ENCODE measurements at regions not wholly inside any gene's neighbourhood (a gene's known extent, or its start where the extent isn't known, plus 50 kb on each side); places are given as distances from the start of the nearest gene placed in this dataset.
"Not testable (repeated sequence)": the region's sequence is repeated elsewhere in the genome, so short reads cannot be mapped to it uniquely, and the experiment has no call there.

DNA sequence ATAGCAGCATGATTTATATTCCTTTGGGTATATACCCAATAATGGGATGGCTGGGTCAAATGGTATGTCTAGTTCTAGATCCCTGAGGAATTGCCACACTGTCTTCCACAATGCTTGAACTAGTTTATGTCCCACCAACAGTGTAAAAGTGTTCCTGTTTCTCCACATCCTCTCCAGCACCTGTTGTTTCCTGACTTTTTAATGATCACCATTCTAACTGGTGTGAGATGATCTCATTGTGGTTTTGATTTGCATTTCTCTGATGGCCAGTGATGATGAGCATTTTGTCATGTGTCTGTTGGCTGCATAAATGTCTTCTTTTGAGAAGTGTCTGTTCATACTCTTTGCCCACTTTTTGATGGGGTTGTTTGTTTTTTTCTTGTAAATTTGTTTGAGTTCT lies 54.0 kb upstream of the GPR89A start:
- not testable (repeated sequence) for FAIRE-seq; H3K36me3 ChIP-seq (ENCODE audit: control insufficient read depth, insufficient read depth, low read length); H3K4me3 ChIP-seq (ENCODE audit: low read depth, low read length); H3K27me3 ChIP-seq (ENCODE audit: control insufficient read depth, insufficient read depth, low read length); DNase-seq (ENCODE audit: low read depth)

DNA sequence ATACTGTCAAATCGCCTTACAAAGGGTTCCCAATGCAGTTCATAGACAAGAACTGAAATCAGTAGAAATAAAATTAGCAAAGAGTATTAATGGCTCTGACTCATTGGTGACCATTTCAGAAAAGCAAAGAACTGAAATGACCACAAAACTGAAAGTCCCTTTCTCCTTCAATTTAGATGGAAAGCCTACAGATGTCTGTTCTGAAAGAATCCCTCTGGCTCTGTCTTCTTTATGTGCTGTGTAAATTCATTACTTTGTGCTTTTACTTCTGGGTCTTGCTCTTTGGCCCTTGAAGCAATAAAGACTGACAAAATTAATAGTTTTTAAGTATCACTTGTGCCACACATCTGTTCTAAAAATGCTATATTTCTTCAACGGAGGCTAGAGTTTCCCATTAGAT lies 62.7 kb upstream of the GPR89A start:
- H3K36me3 ChIP-seq (ENCODE audit: control insufficient read depth, insufficient read depth, low read length) = no peaks in the 10 kb centered on the region
- TF ChIP-seq, protein P1, sequence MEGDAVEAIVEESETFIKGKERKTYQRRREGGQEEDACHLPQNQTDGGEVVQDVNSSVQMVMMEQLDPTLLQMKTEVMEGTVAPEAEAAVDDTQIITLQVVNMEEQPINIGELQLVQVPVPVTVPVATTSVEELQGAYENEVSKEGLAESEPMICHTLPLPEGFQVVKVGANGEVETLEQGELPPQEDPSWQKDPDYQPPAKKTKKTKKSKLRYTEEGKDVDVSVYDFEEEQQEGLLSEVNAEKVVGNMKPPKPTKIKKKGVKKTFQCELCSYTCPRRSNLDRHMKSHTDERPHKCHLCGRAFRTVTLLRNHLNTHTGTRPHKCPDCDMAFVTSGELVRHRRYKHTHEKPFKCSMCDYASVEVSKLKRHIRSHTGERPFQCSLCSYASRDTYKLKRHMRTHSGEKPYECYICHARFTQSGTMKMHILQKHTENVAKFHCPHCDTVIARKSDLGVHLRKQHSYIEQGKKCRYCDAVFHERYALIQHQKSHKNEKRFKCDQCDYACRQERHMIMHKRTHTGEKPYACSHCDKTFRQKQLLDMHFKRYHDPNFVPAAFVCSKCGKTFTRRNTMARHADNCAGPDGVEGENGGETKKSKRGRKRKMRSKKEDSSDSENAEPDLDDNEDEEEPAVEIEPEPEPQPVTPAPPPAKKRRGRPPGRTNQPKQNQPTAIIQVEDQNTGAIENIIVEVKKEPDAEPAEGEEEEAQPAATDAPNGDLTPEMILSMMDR (IDR thresholded peaks at IDR 0.05; ENCODE audit: insufficient read depth, low read length, severe bottlenecking) = no peak
- no peaks in the 10 kb centered on the region for H3K27me3 ChIP-seq (ENCODE audit: control insufficient read depth, insufficient read depth, low read length)
- H3K4me3 ChIP-seq (ENCODE audit: low read depth, low read length) = no peak overlapping the region
- no peak for FAIRE-seq
- DNase-seq (ENCODE audit: low read depth) = no peak

DNA sequence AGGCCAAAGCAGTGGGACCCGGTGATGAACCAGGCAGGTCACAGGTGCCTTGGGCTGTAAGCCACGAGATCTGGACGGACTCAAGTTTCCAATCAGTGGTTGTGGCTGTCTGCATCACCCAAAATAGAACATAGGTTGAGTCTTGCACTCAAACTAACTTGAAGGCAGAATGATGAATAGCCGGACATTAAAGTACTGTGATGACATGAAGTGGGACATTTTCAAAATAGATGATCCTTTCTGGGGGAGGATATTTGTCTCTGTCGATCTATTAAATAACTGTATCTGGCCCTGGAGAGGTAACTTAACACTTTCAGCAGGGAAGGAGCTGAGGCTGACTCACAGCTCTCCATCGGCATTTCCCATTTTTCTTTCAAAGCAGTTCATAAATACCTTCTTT lies 66.1 kb upstream of the GPR89A start:
- not testable (repeated sequence) for H3K4me3 ChIP-seq (ENCODE audit: low read depth, low read length); DNase-seq (ENCODE audit: low read depth); H3K27me3 ChIP-seq (ENCODE audit: control insufficient read depth, insufficient read depth, low read length); FAIRE-seq; H3K36me3 ChIP-seq (ENCODE audit: control insufficient read depth, insufficient read depth, low read length)

DNA sequence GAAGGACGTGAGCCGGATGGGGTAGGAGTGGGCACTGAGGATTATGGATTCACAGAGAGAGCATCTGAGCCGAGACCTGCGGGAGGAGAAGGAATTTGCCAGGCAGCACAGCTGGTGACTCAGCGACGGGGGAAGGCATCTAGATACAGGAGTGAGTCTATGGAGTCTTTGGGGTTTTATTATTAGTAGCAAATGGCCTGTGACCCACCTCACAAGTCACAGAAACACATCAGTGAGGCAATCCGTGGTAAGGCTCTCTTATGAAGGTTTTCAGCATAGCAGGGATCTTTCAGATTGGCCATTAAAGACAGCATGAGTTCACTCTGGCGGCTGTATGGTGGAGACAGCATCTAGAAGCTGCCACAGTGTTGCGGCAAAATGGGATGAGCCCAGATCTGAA lies 66.5 kb upstream of the GPR89A start:
- FAIRE-seq; H3K36me3 ChIP-seq (ENCODE audit: control insufficient read depth, insufficient read depth, low read length); H3K4me3 ChIP-seq (ENCODE audit: low read depth, low read length); H3K27me3 ChIP-seq (ENCODE audit: control insufficient read depth, insufficient read depth, low read length); DNase-seq (ENCODE audit: low read depth): not testable (repeated sequence)

DNA sequence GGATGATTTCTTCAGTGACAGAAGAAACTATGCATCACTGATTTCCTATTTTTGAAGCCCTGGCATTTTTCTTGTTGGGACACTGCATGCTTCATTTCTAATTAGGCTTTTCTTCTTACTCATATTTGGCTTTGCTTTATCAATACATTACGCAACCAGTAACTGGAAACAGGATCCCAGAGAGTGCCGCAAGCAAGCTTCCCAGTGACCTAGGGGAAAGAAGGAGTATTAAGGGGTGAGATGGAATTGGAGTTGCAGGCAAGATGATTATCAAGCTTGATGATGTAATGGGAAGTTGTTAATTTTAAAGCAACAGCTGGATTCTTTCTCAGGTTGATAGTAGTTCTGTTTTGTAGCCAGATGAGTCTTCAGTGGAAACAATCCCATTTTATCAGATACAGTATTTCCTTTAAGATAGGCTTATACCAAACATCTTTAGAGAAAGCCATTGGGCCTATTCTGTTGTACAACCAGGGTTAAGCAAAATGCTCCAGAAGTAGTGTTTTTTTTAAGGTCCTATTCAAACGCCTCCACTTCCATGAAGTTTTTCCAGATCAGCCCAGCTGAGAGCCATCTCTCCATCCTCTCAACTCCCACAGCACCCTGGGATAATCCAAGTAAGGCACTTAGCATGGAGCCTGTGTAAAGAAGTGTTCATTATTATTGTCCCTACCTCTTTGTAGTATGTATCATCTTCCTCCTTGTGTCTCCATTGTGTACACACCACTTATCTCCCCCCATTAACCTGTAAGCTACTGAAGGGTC lies 69.5 kb upstream of the GPR89A start:
- H3K4me3 ChIP-seq (ENCODE audit: low read depth, low read length); FAIRE-seq; H3K27me3 ChIP-seq (ENCODE audit: control insufficient read depth, insufficient read depth, low read length); H3K36me3 ChIP-seq (ENCODE audit: control insufficient read depth, insufficient read depth, low read length); DNase-seq (ENCODE audit: low read depth): not testable (repeated sequence)

DNA sequence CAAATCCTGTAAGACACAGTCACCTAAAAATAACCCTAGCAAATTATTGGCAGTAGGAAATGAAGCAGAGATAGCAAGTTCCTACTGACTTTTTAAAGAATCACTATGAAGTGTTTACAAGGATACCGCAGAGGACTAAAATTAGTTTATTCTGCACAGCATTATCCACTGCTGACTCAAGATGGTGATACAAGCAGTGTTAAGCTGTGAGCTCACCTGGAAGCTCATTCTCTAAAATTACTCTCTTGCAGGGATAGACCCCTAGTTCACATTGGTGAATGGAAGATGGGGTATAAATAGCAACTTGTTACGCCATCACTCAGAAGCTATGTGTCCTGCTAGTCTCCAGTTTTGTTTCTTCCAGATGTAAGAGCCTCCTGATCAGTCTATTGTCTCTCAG lies 70.8 kb upstream of the GPR89A start:
- not testable (repeated sequence) for FAIRE-seq; DNase-seq (ENCODE audit: low read depth); H3K36me3 ChIP-seq (ENCODE audit: control insufficient read depth, insufficient read depth, low read length); H3K4me3 ChIP-seq (ENCODE audit: low read depth, low read length); H3K27me3 ChIP-seq (ENCODE audit: control insufficient read depth, insufficient read depth, low read length)

DNA sequence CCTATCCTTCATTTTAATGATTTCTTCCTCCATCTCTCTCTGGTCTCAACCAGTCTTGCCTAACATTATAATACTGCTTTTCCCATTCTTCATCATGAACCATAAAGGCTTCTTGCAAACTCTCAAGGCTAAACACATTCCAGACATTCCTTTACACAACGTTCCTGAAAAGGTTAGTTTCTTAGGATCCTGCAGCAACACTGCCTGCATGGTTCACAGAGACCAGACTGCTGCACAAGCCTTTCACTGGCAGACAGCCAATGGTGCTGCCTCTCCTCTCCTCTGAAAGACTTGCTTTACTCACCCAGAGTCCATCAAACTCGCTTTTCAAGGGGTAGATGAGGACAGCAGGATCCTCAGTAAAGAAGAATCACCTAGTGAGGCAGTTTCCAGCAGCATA lies 72.3 kb upstream of the GPR89A start:
- peak; percentile 26 for DNase-seq (ENCODE audit: low read depth)
- H3K36me3 ChIP-seq (ENCODE audit: control insufficient read depth, insufficient read depth, low read length); H3K4me3 ChIP-seq (ENCODE audit: low read depth, low read length); H3K27me3 ChIP-seq (ENCODE audit: control insufficient read depth, insufficient read depth, low read length); FAIRE-seq: not testable (repeated sequence)

DNA sequence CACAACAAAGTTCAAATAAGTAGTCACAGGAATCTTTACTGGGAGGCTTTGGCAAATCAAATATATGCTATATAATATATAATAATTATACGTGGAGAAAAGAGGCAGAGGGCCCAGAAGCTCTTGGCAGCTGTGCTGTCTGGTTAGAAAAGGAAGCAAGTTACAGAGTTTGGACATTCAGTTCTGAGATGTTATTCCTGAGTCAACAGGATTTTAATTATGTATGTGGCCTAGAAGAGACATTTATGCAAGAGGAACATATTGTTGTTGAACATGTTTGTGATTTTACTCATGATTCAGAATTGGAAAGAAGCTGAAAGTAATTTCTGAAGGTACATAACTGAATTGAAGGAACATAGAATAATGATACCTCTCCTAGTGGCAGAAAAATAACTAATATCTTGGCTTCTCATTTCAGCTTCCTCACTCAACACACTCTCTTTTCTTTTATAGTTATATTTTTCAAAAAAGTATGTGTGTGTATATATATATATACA lies 79.7 kb upstream of the GPR89A start:
- FAIRE-seq; DNase-seq (ENCODE audit: low read depth); H3K4me3 ChIP-seq (ENCODE audit: low read depth, low read length); H3K27me3 ChIP-seq (ENCODE audit: control insufficient read depth, insufficient read depth, low read length); H3K36me3 ChIP-seq (ENCODE audit: control insufficient read depth, insufficient read depth, low read length): not testable (repeated sequence)

DNA sequence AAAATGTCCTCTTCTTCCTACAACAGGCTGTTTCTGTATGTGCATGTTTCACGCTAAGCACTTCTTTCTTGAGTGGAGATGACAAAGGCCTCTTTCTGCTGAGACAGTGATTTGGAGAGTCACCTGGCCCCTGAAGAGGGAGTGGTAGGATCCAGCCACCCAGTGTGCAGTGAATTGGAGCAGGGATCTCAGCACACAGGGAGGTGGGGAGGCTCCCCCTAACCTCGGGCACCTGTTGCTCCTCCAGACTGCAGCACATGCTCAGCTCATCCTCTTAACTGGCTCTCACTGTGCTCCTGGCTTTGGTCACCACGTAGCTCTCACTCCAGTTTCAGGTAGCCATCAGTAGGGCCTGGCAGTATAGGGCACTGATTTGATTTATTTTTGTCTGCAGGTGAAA lies 87.6 kb upstream of the GPR89A start:
- FAIRE-seq; H3K4me3 ChIP-seq (ENCODE audit: low read depth, low read length); DNase-seq (ENCODE audit: low read depth); H3K36me3 ChIP-seq (ENCODE audit: control insufficient read depth, insufficient read depth, low read length); H3K27me3 ChIP-seq (ENCODE audit: control insufficient read depth, insufficient read depth, low read length): not testable (repeated sequence)

DNA sequence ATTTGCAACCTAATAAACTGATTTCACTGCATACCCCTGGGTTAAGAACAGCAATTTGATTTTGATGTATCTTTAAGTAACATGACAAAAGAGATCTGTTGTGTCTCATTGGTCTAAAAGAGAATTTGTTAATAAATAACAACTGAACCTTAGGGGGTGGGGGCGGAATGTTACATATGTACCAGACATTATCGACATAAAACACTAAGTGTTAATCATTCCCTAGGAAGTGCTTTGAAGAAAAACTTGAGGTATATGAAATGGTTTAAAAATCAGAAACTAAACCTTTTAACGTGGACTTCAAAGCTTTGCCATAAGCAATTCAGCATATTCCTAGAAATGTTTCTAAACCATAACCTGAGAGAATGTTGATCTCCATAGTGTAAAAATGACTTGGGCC lies 88.5 kb upstream of the GPR89A start:
- DNase-seq (ENCODE audit: low read depth); H3K36me3 ChIP-seq (ENCODE audit: control insufficient read depth, insufficient read depth, low read length); H3K27me3 ChIP-seq (ENCODE audit: control insufficient read depth, insufficient read depth, low read length); FAIRE-seq; H3K4me3 ChIP-seq (ENCODE audit: low read depth, low read length): not testable (repeated sequence)

DNA sequence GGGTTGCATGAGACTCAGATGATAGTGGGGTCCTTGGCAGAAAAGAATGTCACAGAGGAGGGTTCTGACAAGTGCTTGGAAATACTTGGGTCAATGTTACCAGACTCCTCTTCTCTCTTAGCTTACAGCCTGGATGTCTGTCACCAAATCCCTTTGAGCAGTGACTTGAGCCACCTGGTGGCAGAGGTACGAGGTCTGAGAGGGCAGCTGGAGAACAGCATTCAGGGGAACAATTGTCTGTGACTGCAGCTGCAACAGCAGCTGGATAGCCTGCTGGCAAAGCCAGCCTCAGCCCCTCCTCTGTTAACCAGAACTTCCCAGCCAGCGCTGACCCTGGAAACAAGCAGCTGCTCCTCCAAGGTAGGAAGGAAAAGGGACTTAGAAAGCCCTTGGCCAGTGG lies 87.6 kb upstream of the NBPF20 start:
- FAIRE-seq; DNase-seq (ENCODE audit: low read depth); H3K4me3 ChIP-seq (ENCODE audit: low read depth, low read length); H3K36me3 ChIP-seq (ENCODE audit: control insufficient read depth, insufficient read depth, low read length); H3K27me3 ChIP-seq (ENCODE audit: control insufficient read depth, insufficient read depth, low read length): not testable (repeated sequence)

DNA sequence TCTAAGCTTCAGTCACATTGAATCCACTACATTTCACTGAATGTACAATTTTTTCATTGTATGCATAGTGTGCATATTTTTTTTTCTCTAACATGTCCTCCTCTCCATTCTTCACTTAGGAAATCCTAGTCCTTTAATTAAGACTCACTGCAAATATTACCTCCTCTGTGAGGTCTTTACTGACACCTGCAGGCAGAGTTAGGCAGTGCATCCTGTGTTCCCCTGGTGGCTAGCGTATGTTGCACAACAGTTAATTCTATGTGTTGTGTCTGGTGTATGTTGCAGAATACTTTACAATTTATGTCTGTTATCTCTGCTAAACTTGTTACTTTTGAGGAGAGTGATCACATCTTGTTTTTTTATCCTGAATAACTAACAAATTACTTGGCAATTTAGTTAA lies 82.7 kb upstream of the NBPF20 start:
- not testable (repeated sequence) for H3K27me3 ChIP-seq (ENCODE audit: control insufficient read depth, insufficient read depth, low read length); H3K4me3 ChIP-seq (ENCODE audit: low read depth, low read length); H3K36me3 ChIP-seq (ENCODE audit: control insufficient read depth, insufficient read depth, low read length); FAIRE-seq; DNase-seq (ENCODE audit: low read depth)

DNA sequence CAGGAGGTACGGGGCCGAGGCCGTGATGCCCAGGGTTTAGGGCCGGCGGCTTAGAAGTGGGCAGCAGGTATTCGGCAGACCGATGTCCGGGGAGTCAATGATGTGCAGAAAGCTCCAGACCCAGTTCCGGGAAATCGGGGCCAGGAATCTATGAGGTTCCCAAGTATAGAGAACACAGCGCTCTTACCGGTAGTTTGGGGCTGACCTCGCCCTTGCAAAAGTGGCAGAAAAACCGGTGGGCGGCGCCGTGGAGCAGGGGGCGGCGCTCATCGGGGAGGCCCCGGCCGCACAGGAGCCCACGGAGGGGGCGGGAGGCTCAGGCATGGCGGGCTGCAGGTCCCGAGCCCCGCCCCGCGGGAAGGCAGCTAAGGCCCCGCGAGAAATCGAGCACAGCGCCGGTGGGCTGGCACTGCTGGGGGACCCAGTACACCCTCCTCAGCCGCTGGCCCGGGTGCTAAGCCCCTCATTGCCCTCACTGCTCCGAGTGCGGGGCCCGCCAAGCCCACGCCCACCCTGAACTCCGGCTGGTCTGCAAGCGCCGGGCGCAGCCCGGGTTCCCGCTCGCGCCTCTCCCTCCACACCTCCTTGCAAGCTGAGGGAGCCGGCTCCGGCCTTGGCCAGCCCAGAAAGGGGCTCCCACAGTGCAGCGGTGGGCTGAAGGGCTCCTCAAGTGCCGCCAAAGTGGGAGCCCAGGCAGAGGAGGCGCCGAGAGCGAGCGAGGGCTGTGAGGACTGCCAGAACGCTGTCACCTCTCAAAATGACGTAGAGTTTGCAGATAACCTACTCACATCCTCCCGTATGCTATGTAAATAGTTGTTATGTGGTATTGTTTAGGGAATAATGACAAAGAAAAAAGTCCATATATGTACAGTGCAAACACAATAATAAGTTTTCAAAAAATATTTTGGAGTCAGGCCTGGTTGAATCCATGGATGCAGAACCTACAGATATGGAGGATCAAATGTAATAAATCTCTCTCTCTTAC lies 80.6 kb upstream of the NBPF20 start:
- not testable (repeated sequence) for H3K4me3 ChIP-seq (ENCODE audit: low read depth, low read length); FAIRE-seq; H3K27me3 ChIP-seq (ENCODE audit: control insufficient read depth, insufficient read depth, low read length); DNase-seq (ENCODE audit: low read depth); H3K36me3 ChIP-seq (ENCODE audit: control insufficient read depth, insufficient read depth, low read length)
